ENCODE measurements at regions not wholly inside any gene's neighbourhood (a gene's known extent, or its start where the extent isn't known, plus 50 kb on each side); places are given as distances from the start of the nearest gene placed in this dataset.
"Not testable (repeated sequence)": the region's sequence is repeated elsewhere in the genome, so short reads cannot be mapped to it uniquely, and the experiment has no call there.

GRCh38 chr12:34218193-34219045 lies 196.1 kb downstream of the ALG10 start:
- Histone ChIP-seq H3K27me3 (no peaks in the 10 kb centered on the region), H3K9me3 (no peaks in the 10 kb centered on the region), H3K4me3 (peak overlapping the region; percentile 23), H3K4me1 (ENCODE audit: insufficient read depth) (no peaks in the 10 kb centered on the region), H3K36me3 (no peaks in the 10 kb centered on the region), H3K27ac (no peak overlapping the region)
- peak; percentile 54 to 70 (median 57) for DNase-seq
- WGBS, 3 donors, result 4 to 19% (median 18%) methylated on average over 39 of the region's 39 CpGs
- no peak for TF ChIP-seq POLR2A (IDR thresholded peaks at IDR 0.05)
- TF ChIP-seq, protein P1, sequence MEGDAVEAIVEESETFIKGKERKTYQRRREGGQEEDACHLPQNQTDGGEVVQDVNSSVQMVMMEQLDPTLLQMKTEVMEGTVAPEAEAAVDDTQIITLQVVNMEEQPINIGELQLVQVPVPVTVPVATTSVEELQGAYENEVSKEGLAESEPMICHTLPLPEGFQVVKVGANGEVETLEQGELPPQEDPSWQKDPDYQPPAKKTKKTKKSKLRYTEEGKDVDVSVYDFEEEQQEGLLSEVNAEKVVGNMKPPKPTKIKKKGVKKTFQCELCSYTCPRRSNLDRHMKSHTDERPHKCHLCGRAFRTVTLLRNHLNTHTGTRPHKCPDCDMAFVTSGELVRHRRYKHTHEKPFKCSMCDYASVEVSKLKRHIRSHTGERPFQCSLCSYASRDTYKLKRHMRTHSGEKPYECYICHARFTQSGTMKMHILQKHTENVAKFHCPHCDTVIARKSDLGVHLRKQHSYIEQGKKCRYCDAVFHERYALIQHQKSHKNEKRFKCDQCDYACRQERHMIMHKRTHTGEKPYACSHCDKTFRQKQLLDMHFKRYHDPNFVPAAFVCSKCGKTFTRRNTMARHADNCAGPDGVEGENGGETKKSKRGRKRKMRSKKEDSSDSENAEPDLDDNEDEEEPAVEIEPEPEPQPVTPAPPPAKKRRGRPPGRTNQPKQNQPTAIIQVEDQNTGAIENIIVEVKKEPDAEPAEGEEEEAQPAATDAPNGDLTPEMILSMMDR (IDR thresholded peaks at IDR 0.05), result peak; percentile 27 to 60 (median 53)
- TF ChIP-seq EP300 (IDR thresholded peaks at IDR 0.05), result no peak
- intact Hi-C loops (cut with DNase I), result loop anchor here in 3 of 4 donors (5.0 to 10.0 kb wide), 2 partner anchors 94 to 96 kb away; no protein-coding TSS in a partner anchor

DNA sequence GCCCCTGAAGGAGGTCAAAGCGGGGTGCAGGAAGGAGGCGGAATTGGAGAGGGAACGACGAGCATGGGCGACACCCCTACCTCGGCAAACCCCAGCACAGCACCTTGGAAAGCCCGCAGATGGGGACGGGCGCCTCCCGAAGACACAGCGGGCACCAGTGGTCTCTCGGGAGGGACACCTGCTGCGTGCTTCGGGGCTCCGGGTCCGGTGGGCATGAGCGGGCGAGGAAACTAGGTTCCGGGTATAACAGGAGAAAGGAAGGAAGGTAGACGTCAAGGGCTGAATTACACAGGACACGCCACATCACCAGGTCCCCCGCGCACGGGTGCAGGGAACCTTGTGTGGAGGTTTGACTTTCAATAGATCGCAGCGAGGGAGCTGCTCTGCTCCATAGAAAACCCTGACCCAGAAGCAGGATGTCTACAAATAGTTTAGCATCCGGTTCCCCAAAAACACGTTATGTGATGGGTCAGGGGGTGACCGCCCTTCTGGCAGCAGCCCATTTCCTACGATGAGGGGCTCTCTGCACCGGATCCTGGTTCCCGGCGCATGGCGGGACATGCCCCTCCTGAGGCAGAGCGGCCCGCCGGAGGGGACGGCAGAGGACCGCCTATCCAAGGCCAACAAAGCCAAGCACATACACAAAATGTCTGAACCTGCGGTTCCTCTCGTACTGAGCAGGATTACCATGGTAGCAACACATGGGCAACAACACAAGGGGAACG lies 196.9 kb downstream of the ALG10 start:
- TF ChIP-seq EP300 (IDR thresholded peaks at IDR 0.05) (no peak), POLR2A (IDR thresholded peaks at IDR 0.05) (no peak)
- TF ChIP-seq, protein P1 (IDR thresholded peaks at IDR 0.05), result no peak
- Histone ChIP-seq H3K4me1 (ENCODE audit: insufficient read depth) (no peaks in the 10 kb centered on the region), H3K4me3 (no peak overlapping the region), H3K36me3 (no peaks in the 10 kb centered on the region), H3K9me3 (no peaks in the 10 kb centered on the region), H3K27me3 (no peaks in the 10 kb centered on the region), H3K27ac (no peak overlapping the region)
- 36 to 67% (median 62%) methylated on average over 42 of the region's 42 CpGs for WGBS, 3 donors
- intact Hi-C loops (cut with DNase I), result loop anchor here in 3 of 4 donors (5.0 to 10.0 kb wide), 2 partner anchors 94 to 97 kb away; no protein-coding TSS in a partner anchor
- no peak for DNase-seq

DNA sequence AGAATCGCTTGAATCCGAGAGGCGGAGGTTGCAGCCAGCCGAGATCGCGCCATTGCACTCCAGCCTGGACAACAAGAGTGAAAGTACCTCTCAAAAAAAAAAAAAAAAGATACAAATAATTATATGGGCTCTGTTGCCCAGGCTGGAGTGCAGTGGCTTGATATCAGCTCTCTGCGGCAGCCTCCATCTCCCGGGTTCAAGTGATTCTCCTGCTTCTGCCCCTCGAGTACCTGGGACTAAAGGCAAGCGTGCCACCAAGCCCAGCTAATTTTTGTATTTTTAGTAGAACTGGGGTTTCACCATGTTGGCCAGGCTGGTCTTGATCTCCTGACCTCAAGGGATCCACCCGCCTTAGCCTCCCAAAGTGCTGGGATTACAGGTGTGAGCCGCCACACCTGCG lies 197.8 kb downstream of the ALG10 start:
- H3K27ac ChIP-seq; H3K27me3 ChIP-seq; H3K4me1 ChIP-seq (ENCODE audit: insufficient read depth); H3K9me3 ChIP-seq; H3K36me3 ChIP-seq; intact Hi-C loops (cut with DNase I); DNase-seq; H3K4me3 ChIP-seq: not testable (repeated sequence)
- WGBS, 3 donors, result 92 to 97% (median 92%) methylated on average over 13 of the region's 13 CpGs

DNA sequence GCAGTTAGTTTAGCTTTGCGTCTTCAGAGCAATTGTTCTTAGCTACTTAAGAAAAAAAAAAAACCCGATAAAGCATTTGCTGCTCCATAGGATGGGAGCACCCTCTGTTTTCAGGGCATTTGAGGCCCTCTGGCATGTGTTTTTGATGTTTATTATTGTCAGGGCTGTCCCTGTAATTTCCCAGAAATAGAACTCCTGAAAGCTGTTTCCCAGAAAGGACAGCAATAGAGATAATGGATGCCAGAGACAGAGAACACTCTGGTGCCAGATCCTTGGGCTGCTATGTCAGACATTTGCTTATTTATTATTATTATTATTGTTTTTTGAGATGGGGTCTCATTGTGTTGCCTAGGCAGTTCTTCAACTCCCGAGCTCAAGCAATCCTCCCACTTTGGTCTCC lies 201.3 kb downstream of the ALG10 start:
- Histone ChIP-seq H3K4me1 (ENCODE audit: insufficient read depth) (no peaks in the 10 kb centered on the region), H3K36me3 (no peaks in the 10 kb centered on the region), H3K4me3 (no peak overlapping the region), H3K9me3 (no peaks in the 10 kb centered on the region), H3K27ac (no peak overlapping the region), H3K27me3 (no peaks in the 10 kb centered on the region)
- intact Hi-C loops (cut with DNase I), result no loop called here
- TF ChIP-seq, protein P1 (IDR thresholded peaks at IDR 0.05), result no peak
- TF ChIP-seq POLR2A (IDR thresholded peaks at IDR 0.05) (no peak), EP300 (IDR thresholded peaks at IDR 0.05) (no peak)
- WGBS, 3 donors, result 69 to 79% (median 74%) methylated on average over 3 of the region's 3 CpGs
- no peak for DNase-seq

GRCh38 chr12:34226044-34226443 lies 203.7 kb downstream of the ALG10 start:
- DNase-seq; H3K36me3 ChIP-seq; intact Hi-C loops (cut with DNase I); H3K27ac ChIP-seq; H3K4me1 ChIP-seq (ENCODE audit: insufficient read depth); H3K4me3 ChIP-seq; H3K27me3 ChIP-seq; H3K9me3 ChIP-seq: not testable (repeated sequence)

DNA sequence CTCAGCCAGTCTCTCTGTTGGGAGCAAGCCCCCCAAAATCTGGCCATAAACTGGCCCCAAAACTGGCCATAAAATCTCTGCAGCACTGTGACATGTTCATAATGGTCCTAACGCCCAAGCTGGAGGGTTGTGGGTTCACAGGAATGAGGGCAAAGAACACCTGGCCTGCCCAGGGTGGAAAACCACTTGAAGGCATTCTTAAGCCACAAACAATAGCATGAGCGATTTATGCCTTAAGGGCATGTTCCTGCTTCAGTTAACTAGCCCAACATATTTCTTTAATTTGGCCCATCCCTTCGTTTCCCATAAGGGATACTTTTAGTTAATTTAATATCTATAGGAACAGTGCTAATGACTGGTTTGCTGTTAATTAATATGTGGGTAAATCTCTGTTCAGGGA lies 205.8 kb downstream of the ALG10 start:
- H3K27me3 ChIP-seq; H3K4me3 ChIP-seq; intact Hi-C loops (cut with DNase I); H3K9me3 ChIP-seq; H3K36me3 ChIP-seq; DNase-seq; H3K27ac ChIP-seq; H3K4me1 ChIP-seq (ENCODE audit: insufficient read depth): not testable (repeated sequence)
- 48 to 51% (median 51%) methylated on average over 3 of the region's 3 CpGs for WGBS, 3 donors

GRCh38 chr12:34229033-34229432 lies 206.7 kb downstream of the ALG10 start:
- DNase-seq; intact Hi-C loops (cut with DNase I); H3K27me3 ChIP-seq; H3K36me3 ChIP-seq; H3K9me3 ChIP-seq; H3K27ac ChIP-seq; H3K4me1 ChIP-seq (ENCODE audit: insufficient read depth); H3K4me3 ChIP-seq: not testable (repeated sequence)
- WGBS, 3 donors, result 80 to 87% (median 84%) methylated on average over 2 of the region's 2 CpGs
